NT2/D1 (cell line): ENCODE measurements at regions not wholly inside any gene's neighbourhood (a gene's known extent, or its start where the extent isn't known, plus 50 kb on each side); places are given as distances from the start of the nearest gene placed in this dataset.

Experiments used
- DNase-seq: peaks from one replicate; pipeline ENCODE4 v3.0.0-alpha.2; 2011; ENCODE audit warnings: low read depth, low spot score
- H3K27me3 ChIP-seq: 2 replicates; pipeline ENCODE4 v1.6.0; 2011; ENCODE audit warnings: mild to moderate bottlenecking; ENCODE audit not compliant: insufficient read length, insufficient read depth
- H3K36me3 ChIP-seq: 2 replicates; pipeline ENCODE4 v1.6.1; 2011; ENCODE audit warnings: mild to moderate bottlenecking, low read length, mixed read lengths; ENCODE audit not compliant: insufficient read depth, insufficient read length
- H3K4me1 ChIP-seq: 2 replicates; pipeline ENCODE4 v1.5.1; 2011; ENCODE audit not compliant: insufficient read depth, insufficient read length
- H3K4me3 ChIP-seq: 2 replicates; pipeline ENCODE4 v1.5.1; 2011; ENCODE audit warnings: low read depth; ENCODE audit not compliant: insufficient read length
- H3K9ac ChIP-seq: 2 replicates; pipeline ENCODE4 v1.6.0; 2011; ENCODE audit warnings: low read depth; ENCODE audit not compliant: insufficient read length
- H3K9me3 ChIP-seq: 2 replicates; pipeline ENCODE4 v1.5.1; 2011; ENCODE audit warnings: mild to moderate bottlenecking, low read length; ENCODE audit not compliant: insufficient read depth
- SUZ12 ChIP-seq: IDR thresholded peaks from 2 replicates; pipeline ENCODE4 v1.6.1; 2011; ENCODE audit not compliant: insufficient read length, insufficient read depth; ENCODE audit errors: extremely low read depth
- YY1 ChIP-seq: IDR thresholded peaks from 2 replicates; pipeline ENCODE4 v1.6.1; 2011; ENCODE audit not compliant: insufficient read length, insufficient read depth
- ZNF274 ChIP-seq: IDR thresholded peaks from 2 replicates; pipeline ENCODE4 v1.6.1; 2011; ENCODE audit warnings: mild to moderate bottlenecking, low read depth, low read length

GRCh38 chr15:62218841-62219240, 53.8 kb upstream of the C2CD4B start:
- Histone ChIP-seq H3K4me1 (no peaks in the 10 kb centered on the region), H3K9ac (no peak overlapping the region), H3K9me3 (peaks cover 38% of the 10 kb centered on the region), H3K36me3 (no peaks in the 10 kb centered on the region), H3K27me3 (no peaks in the 10 kb centered on the region), H3K4me3 (no peak overlapping the region)
- DNase-seq: no peak
- TF ChIP-seq ZNF274 (no peak), YY1 (no peak), SUZ12 (no peak)

- Histone ChIP-seq H3K4me3 (no peak overlapping the region), H3K27me3 (no peaks in the 10 kb centered on the region), H3K36me3 (no peaks in the 10 kb centered on the region), H3K9me3 (peaks cover 38% of the 10 kb centered on the region), H3K4me1 (no peaks in the 10 kb centered on the region), H3K9ac (no peak overlapping the region)
- no peak for TF ChIP-seq YY1
- no peak for TF ChIP-seq SUZ12
- TF ChIP-seq ZNF274: no peak
- no peak for DNase-seq
These were observed 54.7 kb upstream of the C2CD4B start for GRCh38 chr15:62219799-62220198.

- H3K4me3 ChIP-seq: no peak overlapping the region
- TF ChIP-seq YY1 (no peak), SUZ12 (no peak), ZNF274 (no peak)
These were observed 57.9 kb upstream of the C2CD4B start for GRCh38 chr15:62223020-62223419.

GRCh38 chr15:62228604-62229003, 63.5 kb upstream of the C2CD4B start:
- DNase-seq: no peak
- no peak for TF ChIP-seq YY1
- TF ChIP-seq SUZ12: no peak
- no peak for TF ChIP-seq ZNF274
- H3K9me3 ChIP-seq: no peaks in the 10 kb centered on the region; the same call in 1 of the 2 replicates
- H3K36me3 ChIP-seq: no peaks in the 10 kb centered on the region
- H3K4me1 ChIP-seq: no peaks in the 10 kb centered on the region
- no peak overlapping the region for H3K9ac ChIP-seq
- no peak overlapping the region for H3K4me3 ChIP-seq
- H3K27me3 ChIP-seq: no peaks in the 10 kb centered on the region

More at GRCh38 chr15:62223020-62223419, 57.9 kb upstream of the C2CD4B start:
- H3K4me1 ChIP-seq: no peaks in the 10 kb centered on the region
- H3K9me3 ChIP-seq: peaks cover 8% of the 10 kb centered on the region
- DNase-seq: no peak
- no peak overlapping the region for H3K9ac ChIP-seq
- no peaks in the 10 kb centered on the region for H3K36me3 ChIP-seq
- no peaks in the 10 kb centered on the region for H3K27me3 ChIP-seq

GRCh38 chr15:62231856-62232255, 66.8 kb upstream of the C2CD4B start:
- no peak overlapping the region for H3K9ac ChIP-seq
- H3K27me3 ChIP-seq: no peaks in the 10 kb centered on the region
- no peaks in the 10 kb centered on the region for H3K36me3 ChIP-seq
- no peaks in the 10 kb centered on the region for H3K9me3 ChIP-seq
- DNase-seq: no peak
- no peaks in the 10 kb centered on the region for H3K4me1 ChIP-seq
- TF ChIP-seq ZNF274 (no peak), YY1 (no peak), SUZ12 (no peak)
- H3K4me3 ChIP-seq: no peak overlapping the region

GRCh38 chr15:62240121-62241096, 75.3 kb upstream of the C2CD4B start:
- TF ChIP-seq YY1 (no peak), ZNF274 (no peak), SUZ12 (no peak)
- no peak overlapping the region for H3K4me3 ChIP-seq
- H3K9ac ChIP-seq: no peak overlapping the region
- no peaks in the 10 kb centered on the region for H3K9me3 ChIP-seq
- no peaks in the 10 kb centered on the region for H3K27me3 ChIP-seq
- no peak for DNase-seq
- H3K4me1 ChIP-seq: peaks cover 5% of the 10 kb centered on the region
- no peaks in the 10 kb centered on the region for H3K36me3 ChIP-seq

- Histone ChIP-seq H3K4me1 (peaks cover 5% of the 10 kb centered on the region), H3K9ac (no peak overlapping the region), H3K27me3 (no peaks in the 10 kb centered on the region), H3K4me3 (no peak overlapping the region), H3K36me3 (no peaks in the 10 kb centered on the region), H3K9me3 (no peaks in the 10 kb centered on the region)
- TF ChIP-seq SUZ12 (no peak), ZNF274 (no peak), YY1 (no peak)
- peak; percentile 46 for DNase-seq
These were observed 76.2 kb upstream of the C2CD4B start for GRCh38 chr15:62241135-62241770.
